SK-N-SH (cell line): ENCODE measurements at regions not wholly inside any gene's neighbourhood (a gene's known extent, or its start where the extent isn't known, plus 50 kb on each side); places are given as distances from the start of the nearest gene placed in this dataset.

Experiments used
- CTCF ChIA-PET: fragments of 300-600, 350-600 bp; formaldehyde crosslinking; extraction: SDS; loops from one replicate; lab custom pipeline; 2021; lab: Yijun Ruan, JAX
- POLR2A ChIA-PET: fragments of 350-600 bp; sonication (Branson Sonifier 250); formaldehyde crosslinking; extraction: SDS; loops from one replicate; lab custom pipeline; 2020; ENCODE audit warnings: antibody characterized with exemption, inconsistent platforms; lab: Yijun Ruan, JAX
- DNase-seq: peaks from one replicate; pipeline ENCODE4 v3.0.0; 2012
- H2AFZ ChIP-seq: fragments of 200-600 bp; sonication (generic); 2 replicates; pipeline ENCODE4 v1.8.1; 2016; ENCODE audit warnings: antibody characterized with exemption, mild to moderate bottlenecking, low read depth
- H3F3A ChIP-seq: fragments of 200-600 bp; sonication (generic); replicated peaks from 2 replicates; pipeline ENCODE3; 2016; ENCODE audit warnings: antibody characterized with exemption, mild to moderate bottlenecking; ENCODE audit not compliant: insufficient read depth
- H3K27ac ChIP-seq, 2 experiments: fragments of 200-500 bp in 1 of 2; fragments of 200-600 bp in 1 of 2; sonication (Bioruptor generic) in 1 of 2; sonication (generic), shearing (Covaris generic) in 1 of 2; 2 replicates each; pipeline versions ENCODE4 v1.5.1 to v1.6.1; 2014 to 2016; ENCODE audit warnings: low read depth in 2 of 2, inconsistent platforms in 1 of 2, low read length in 1 of 2, mild to moderate bottlenecking in 1 of 2, mixed read lengths in 1 of 2
- H3K27me3 ChIP-seq: fragments of 200-600 bp; sonication (generic), shearing (Covaris generic); 2 replicates; pipeline ENCODE4 v1.6.1; 2016; ENCODE audit warnings: mixed run types; ENCODE audit not compliant: insufficient read depth
- H3K36me3 ChIP-seq, 2 experiments: fragments of 200-500 bp in 1 of 2; fragments of 200-600 bp in 1 of 2; sonication (Bioruptor generic) in 1 of 2; sonication (generic) in 1 of 2; replicated peaks in 1 of 2; 2 replicates each; pipeline versions ENCODE3 to v1.5.1; 2014 to 2016; ENCODE audit warnings: low read length in 1 of 2, mild to moderate bottlenecking in 1 of 2; ENCODE audit not compliant: insufficient read depth in 2 of 2, control insufficient read depth in 1 of 2
- H3K4me1 ChIP-seq, 2 experiments: fragments of 200-500 bp in 1 of 2; fragments of 200-600 bp in 1 of 2; sonication (Bioruptor generic) in 1 of 2; sonication (generic), shearing (Covaris generic) in 1 of 2; 2 replicates each; pipeline versions ENCODE4 v1.5.1 to v1.6.1; 2014 to 2016; ENCODE audit warnings: low read depth in 1 of 2, low read length in 1 of 2, mixed run types in 1 of 2; ENCODE audit not compliant: insufficient read depth in 2 of 2, control insufficient read depth in 1 of 2
- H3K4me2 ChIP-seq: fragments of 200-600 bp; sonication (generic), shearing (Covaris generic); 2 replicates; pipeline ENCODE4 v1.6.1; 2017; ENCODE audit warnings: mixed run types
- H3K4me3 ChIP-seq, 2 experiments: fragments of 200-500 bp in 1 of 2; fragments of 200-600 bp in 1 of 2; sonication (Bioruptor generic) in 1 of 2; sonication (generic), shearing (Covaris generic) in 1 of 2; 2 replicates each; pipeline versions ENCODE4 v1.5.1 to v1.8.1; 2014 to 2016; ENCODE audit warnings: low read depth in 2 of 2, inconsistent platforms in 1 of 2, low read length in 1 of 2, mild to moderate bottlenecking in 1 of 2, mixed read lengths in 1 of 2, moderate library complexity in 1 of 2
- H3K79me2 ChIP-seq: fragments of 200-600 bp; sonication (generic); 2 replicates; pipeline ENCODE4 v1.8.1; 2017; ENCODE audit warnings: mild to moderate bottlenecking; ENCODE audit not compliant: insufficient read depth
- H3K9ac ChIP-seq: fragments of 200-600 bp; sonication (generic); 2 replicates; pipeline ENCODE4 v1.6.1; 2017; ENCODE audit warnings: mixed run types
- H3K9me2 ChIP-seq: fragments of 200-600 bp; sonication (generic); 2 replicates; pipeline ENCODE4 v1.6.1; 2017; ENCODE audit warnings: mixed run types
- H3K9me3 ChIP-seq: fragments of 200-600 bp; sonication (generic); 2 replicates; pipeline ENCODE4 v1.6.1; 2017; ENCODE audit warnings: mixed run types, mild to moderate bottlenecking, moderate library complexity
- H4K20me1 ChIP-seq: fragments of 200-600 bp; sonication (generic); 2 replicates; pipeline ENCODE4 v1.6.1; 2017; ENCODE audit warnings: mild to moderate bottlenecking, mixed run types; ENCODE audit not compliant: insufficient read depth
- RAD21 ChIP-seq: IDR thresholded peaks from 2 replicates; pipeline ENCODE4 v1.6.1; 2012; ENCODE audit warnings: mild to moderate bottlenecking, low read length
- RCOR1 ChIP-seq: fragments of 150-350 bp; IDR thresholded peaks from 2 replicates; pipeline ENCODE4 v1.6.1; 2017; ENCODE audit warnings: antibody characterized with exemption, low read length
- REST ChIP-seq: IDR thresholded peaks from 2 replicates; pipeline ENCODE4 v1.6.1; 2012; ENCODE audit warnings: mild to moderate bottlenecking, low read depth, low read length, moderate library complexity
- SMC3 ChIP-seq: IDR thresholded peaks from 2 replicates; pipeline ENCODE4 v1.6.1; 2012; ENCODE audit warnings: low read depth, low read length, improper control_type of control experiment
- TAF1 ChIP-seq: IDR thresholded peaks from 2 replicates; pipeline ENCODE4 v1.6.1; 2012; ENCODE audit warnings: low read depth, mild to moderate bottlenecking, low read length, moderate library complexity, borderline replicate concordance
- USF2 ChIP-seq: fragments of 150-350 bp; IDR thresholded peaks from 2 replicates; pipeline ENCODE4 v1.6.1; 2017; ENCODE audit warnings: antibody characterized with exemption, low read length, low read depth, borderline replicate concordance
- WGBS: methylation state at CpG from one replicate; pipeline ENCODE4 v1.1.6; 2017; ENCODE audit warnings: low lambda C conversion rate; 5-methylcytosine and 5-hydroxymethylcytosine counted together
- TF ChIP-seq, protein P1 (sequence below): IDR thresholded peaks from 2 replicates; pipeline ENCODE4 v1.4.0; 2012; ENCODE audit warnings: low read depth, borderline replicate concordance
- TF ChIP-seq, protein P2 (sequence below): IDR thresholded peaks from 2 replicates; pipeline ENCODE4; 2012

DNA sequence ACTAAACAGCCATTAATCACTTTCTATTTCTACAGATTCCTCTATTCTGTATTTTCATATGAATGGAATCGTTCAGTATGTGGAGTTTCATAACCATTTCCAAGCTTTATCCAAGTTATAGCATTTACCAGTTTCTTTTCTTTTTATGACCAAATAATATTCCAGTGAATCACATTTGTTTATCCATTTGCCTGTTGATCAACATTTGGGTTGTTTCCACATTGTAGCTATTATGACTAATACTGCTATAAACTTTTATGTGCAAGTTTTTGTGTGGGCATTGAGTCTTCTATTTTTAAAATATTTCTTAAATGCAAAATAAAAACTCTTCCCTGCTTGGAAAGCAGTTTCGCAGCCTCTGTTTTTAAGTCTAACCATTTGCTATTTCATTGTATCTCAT is 336.4 kb upstream of the OPRM1 start:
- ChIA-PET POLR2A (no interaction called here), CTCF (no interaction called here)
- H3K4me3 ChIP-seq = no peak overlapping the region

More for the DNA sequence above, 336.4 kb upstream of the OPRM1 start:
- Histone ChIP-seq H3K9me3 (no peaks in the 10 kb centered on the region), H3K27me3 (no peaks in the 10 kb centered on the region), H3K9ac (no peak overlapping the region), H3F3A (no peaks in the 10 kb centered on the region), H3K79me2 (no peaks in the 10 kb centered on the region), H4K20me1 (no peaks in the 10 kb centered on the region), H3K4me2 (no peak overlapping the region)
- DNase-seq = no peak
- 47% methylated on average over 2 of the region's 2 CpGs for WGBS
- TF ChIP-seq USF2 (no peak), SMC3 (no peak), RAD21 (no peak), TAF1 (no peak), REST (no peak), RCOR1 (no peak)
- TF ChIP-seq, protein P1, sequence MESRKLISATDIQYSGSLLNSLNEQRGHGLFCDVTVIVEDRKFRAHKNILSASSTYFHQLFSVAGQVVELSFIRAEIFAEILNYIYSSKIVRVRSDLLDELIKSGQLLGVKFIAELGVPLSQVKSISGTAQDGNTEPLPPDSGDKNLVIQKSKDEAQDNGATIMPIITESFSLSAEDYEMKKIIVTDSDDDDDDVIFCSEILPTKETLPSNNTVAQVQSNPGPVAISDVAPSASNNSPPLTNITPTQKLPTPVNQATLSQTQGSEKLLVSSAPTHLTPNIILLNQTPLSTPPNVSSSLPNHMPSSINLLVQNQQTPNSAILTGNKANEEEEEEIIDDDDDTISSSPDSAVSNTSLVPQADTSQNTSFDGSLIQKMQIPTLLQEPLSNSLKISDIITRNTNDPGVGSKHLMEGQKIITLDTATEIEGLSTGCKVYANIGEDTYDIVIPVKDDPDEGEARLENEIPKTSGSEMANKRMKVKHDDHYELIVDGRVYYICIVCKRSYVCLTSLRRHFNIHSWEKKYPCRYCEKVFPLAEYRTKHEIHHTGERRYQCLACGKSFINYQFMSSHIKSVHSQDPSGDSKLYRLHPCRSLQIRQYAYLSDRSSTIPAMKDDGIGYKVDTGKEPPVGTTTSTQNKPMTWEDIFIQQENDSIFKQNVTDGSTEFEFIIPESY = no peak
- TF ChIP-seq, protein P2, sequence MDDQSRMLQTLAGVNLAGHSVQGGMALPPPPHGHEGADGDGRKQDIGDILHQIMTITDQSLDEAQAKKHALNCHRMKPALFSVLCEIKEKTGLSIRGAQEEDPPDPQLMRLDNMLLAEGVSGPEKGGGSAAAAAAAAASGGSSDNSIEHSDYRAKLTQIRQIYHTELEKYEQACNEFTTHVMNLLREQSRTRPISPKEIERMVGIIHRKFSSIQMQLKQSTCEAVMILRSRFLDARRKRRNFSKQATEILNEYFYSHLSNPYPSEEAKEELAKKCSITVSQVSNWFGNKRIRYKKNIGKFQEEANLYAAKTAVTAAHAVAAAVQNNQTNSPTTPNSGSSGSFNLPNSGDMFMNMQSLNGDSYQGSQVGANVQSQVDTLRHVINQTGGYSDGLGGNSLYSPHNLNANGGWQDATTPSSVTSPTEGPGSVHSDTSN = no peak
- TF ChIP-seq, all 33 proteins: peak for 0
- Histone ChIP-seq H3K4me1 (no peaks in the 10 kb centered on the region), H2AFZ (no peak overlapping the region), H3K27ac (no peak overlapping the region), H3K36me3 (no peaks in the 10 kb centered on the region), H3K9me2 (no peaks in the 10 kb centered on the region)
